OCI-LY1 (cell line): ENCODE measurements at regions not wholly inside any gene's neighbourhood (a gene's known extent, or its start where the extent isn't known, plus 50 kb on each side); places are given as distances from the start of the nearest gene placed in this dataset.

Experiments used
- H2AFZ ChIP-seq: fragments of 200-600 bp; sonication (generic), shearing (Covaris generic); 2 replicates; pipeline ENCODE4 v1.6.0; 2014; ENCODE audit warnings: antibody characterized with exemption, mild to moderate bottlenecking, low read length
- H3F3A ChIP-seq: fragments of 200-600 bp; sonication (generic), shearing (Covaris generic); 2 replicates; pipeline ENCODE4 v1.6.0; 2014; ENCODE audit warnings: mild to moderate bottlenecking, antibody characterized with exemption, low read length, moderate library complexity; ENCODE audit not compliant: insufficient read depth
- H3K27ac ChIP-seq: fragments of 200-600 bp; sonication (generic); 2 replicates; pipeline ENCODE4 v1.5.1; 2014; ENCODE audit warnings: low read length, mixed run types, mild to moderate bottlenecking, low read depth; ENCODE audit not compliant: poor library complexity, severe bottlenecking
- H3K27me3 ChIP-seq: fragments of 200-600 bp; sonication (generic); 2 replicates; pipeline ENCODE4 v1.6.0; 2014; ENCODE audit warnings: antibody characterized with exemption, mild to moderate bottlenecking, low read length, moderate library complexity; ENCODE audit not compliant: insufficient read depth
- H3K36me3 ChIP-seq: fragments of 200-600 bp; sonication (generic); 2 replicates; pipeline ENCODE4 v1.6.1; 2014; ENCODE audit warnings: mild to moderate bottlenecking, antibody characterized with exemption, low read length, moderate library complexity, mixed read lengths; ENCODE audit not compliant: insufficient read depth
- H3K4me1 ChIP-seq: fragments of 200-600 bp; sonication (generic); 2 replicates; pipeline ENCODE4 v1.5.1; 2014; ENCODE audit warnings: mild to moderate bottlenecking, low read length, moderate library complexity; ENCODE audit not compliant: insufficient read depth, severe bottlenecking
- H3K4me2 ChIP-seq: fragments of 200-600 bp; sonication (generic), shearing (Covaris generic); 2 replicates; pipeline ENCODE4 v1.6.1; 2014; ENCODE audit warnings: low read length
- H3K4me3 ChIP-seq: fragments of 200-600 bp; sonication (generic); 2 replicates; pipeline ENCODE4 v1.5.1; 2014; ENCODE audit warnings: low read length, low read depth, mild to moderate bottlenecking, mixed read lengths; ENCODE audit not compliant: poor library complexity, severe bottlenecking
- H3K79me2 ChIP-seq: fragments of 200-600 bp; shearing (Covaris generic); 2 replicates; pipeline ENCODE4 v1.6.1; 2016; ENCODE audit warnings: mixed run types, low read length, mixed read lengths; ENCODE audit not compliant: insufficient read depth
- H3K9ac ChIP-seq: fragments of 200-600 bp; sonication (generic), shearing (Covaris generic); 2 replicates; pipeline ENCODE4 v1.6.1; 2014; ENCODE audit warnings: mild to moderate bottlenecking, low read length, mixed read lengths
- H3K9me2 ChIP-seq: fragments of 200-600 bp; sonication (generic), shearing (Covaris generic); 2 replicates; pipeline ENCODE4 v1.6.1; 2014; ENCODE audit warnings: low read depth, mild to moderate bottlenecking, low read length, mixed read lengths
- H3K9me3 ChIP-seq: fragments of 200-600 bp; shearing (Covaris generic); 2 replicates; pipeline ENCODE4 v1.6.1; 2014; ENCODE audit warnings: low read length, mixed read lengths
- H4K20me1 ChIP-seq: fragments of 200-600 bp; sonication (generic), shearing (Covaris generic); 2 replicates; pipeline ENCODE4 v1.6.0; 2016; ENCODE audit warnings: mild to moderate bottlenecking, low read length; ENCODE audit not compliant: insufficient read depth
- CTCF ChIP-seq: fragments of 200-600 bp; sonication (generic), shearing (Covaris generic); IDR thresholded peaks from 2 replicates; pipeline ENCODE4 v1.5.1; 2017; ENCODE audit warnings: mild to moderate bottlenecking, antibody characterized with exemption, low read length, moderate library complexity, mixed read lengths
- EZH2 ChIP-seq: fragments of 200-600 bp; sonication (generic), shearing (Covaris generic); IDR thresholded peaks from 2 replicates; pipeline ENCODE4 v1.8.0; 2017; ENCODE audit warnings: borderline replicate concordance, mixed run types, mild to moderate bottlenecking, antibody characterized with exemption, low read length, moderate library complexity, mixed read lengths

- Histone ChIP-seq H3K9ac (no peak overlapping the region), H3K4me2 (no peak overlapping the region), H3K9me2 (no peaks in the 10 kb centered on the region), H4K20me1 (no peaks in the 10 kb centered on the region), H3K79me2 (no peaks in the 10 kb centered on the region), H3K4me1 (no peaks in the 10 kb centered on the region), H3K27ac (no peak overlapping the region), H3K9me3 (no peaks in the 10 kb centered on the region), H3K36me3 (no peaks in the 10 kb centered on the region), H3K4me3 (no peak overlapping the region), H3F3A (no peaks in the 10 kb centered on the region), H3K27me3 (no peaks in the 10 kb centered on the region; the same call in 1 of the 2 replicates), H2AFZ (no peak overlapping the region)
- TF ChIP-seq EZH2 (no peak), CTCF (no peak)
These were observed 266.5 kb upstream of the ITGA1 start for GRCh38 chr5:52521236-52521635.

GRCh38 chr5:52523701-52524100 lies 264.0 kb upstream of the ITGA1 start:
- H3K27ac ChIP-seq = no peak overlapping the region
- no peaks in the 10 kb centered on the region for H4K20me1 ChIP-seq
- no peak overlapping the region for H3K4me3 ChIP-seq
- H3K36me3 ChIP-seq = no peaks in the 10 kb centered on the region
- no peaks in the 10 kb centered on the region for H3K79me2 ChIP-seq
- no peak for TF ChIP-seq CTCF
- no peak for TF ChIP-seq EZH2
- no peak overlapping the region for H3K4me2 ChIP-seq
- no peaks in the 10 kb centered on the region for H3K4me1 ChIP-seq
- no peaks in the 10 kb centered on the region; the same call in 1 of the 2 replicates for H3K27me3 ChIP-seq
- H2AFZ ChIP-seq = no peak overlapping the region
- no peaks in the 10 kb centered on the region for H3F3A ChIP-seq
- no peaks in the 10 kb centered on the region for H3K9me3 ChIP-seq
- no peaks in the 10 kb centered on the region for H3K9me2 ChIP-seq
- H3K9ac ChIP-seq = no peak overlapping the region

- no peaks in the 10 kb centered on the region; the same call in 1 of the 2 replicates for H3F3A ChIP-seq
- no peaks in the 10 kb centered on the region for H3K9me2 ChIP-seq
- no peaks in the 10 kb centered on the region for H3K27me3 ChIP-seq
- H3K4me3 ChIP-seq = no peak overlapping the region
- no peak overlapping the region for H3K4me2 ChIP-seq
- peaks cover 3% of the 10 kb centered on the region; the same call in 1 of the 2 replicates for H3K9me3 ChIP-seq
- no peaks in the 10 kb centered on the region for H3K36me3 ChIP-seq
- H3K79me2 ChIP-seq = no peaks in the 10 kb centered on the region
- TF ChIP-seq CTCF (no peak), EZH2 (no peak)
- no peak overlapping the region for H2AFZ ChIP-seq
- H3K9ac ChIP-seq = no peak overlapping the region
- no peaks in the 10 kb centered on the region for H4K20me1 ChIP-seq
- H3K27ac ChIP-seq = no peak overlapping the region
- H3K4me1 ChIP-seq = no peaks in the 10 kb centered on the region
These were observed 256.6 kb upstream of the ITGA1 start for GRCh38 chr5:52531105-52531504.
